Naive thymus-derived CD4-positive, alpha-beta T cell (primary cell): ENCODE measurements at regions not wholly inside any gene's neighbourhood (a gene's known extent, or its start where the extent isn't known, plus 50 kb on each side); places are given as distances from the start of the nearest gene placed in this dataset.
"Not testable (repeated sequence)": the region's sequence is repeated elsewhere in the genome, so short reads cannot be mapped to it uniquely, and the experiment has no call there.

ENCODE experiments used
- ATAC-seq: fragments of 150-1000 bp; cut with Tn5 transposase; 2 replicates; pipeline ENCODE4 v1.10.0; 2021; ENCODE audit warnings: mild to moderate bottlenecking, moderate library complexity
- CTCF ChIA-PET: fragments of 350-600 bp; sonication (Branson Sonifier 250); formaldehyde crosslinking; loops from one replicate; lab custom pipeline; 2021; ENCODE audit warnings: antibody characterized with exemption; lab: Charles Lee
- POLR2A ChIA-PET: fragments of 350-600 bp; sonication (Branson Sonifier 250); formaldehyde crosslinking; loops from one replicate; lab custom pipeline; 2021; ENCODE audit warnings: antibody characterized with exemption, inconsistent platforms; lab: Charles Lee
- DNase-seq, 9 donors: peaks; one replicate each; pipeline versions ENCODE4 v3.0.0 to v3.0.0-alpha.2; 2020 to 2022; ENCODE audit warnings: mixed read lengths in 1 of 9
- H3K27ac ChIP-seq: one replicate; pipeline ENCODE4 v1.7.0; 2013; ENCODE audit warnings: mild to moderate bottlenecking, low read depth, low read length, moderate library complexity
- H3K27me3 ChIP-seq, 2 donors: one replicate each; pipeline ENCODE4 v1.7.0; 2013; ENCODE audit warnings: low read length in 2 of 2, mild to moderate bottlenecking in 2 of 2, moderate library complexity in 2 of 2; ENCODE audit not compliant: control insufficient read depth in 2 of 2, insufficient read depth in 2 of 2
- H3K36me3 ChIP-seq, 3 experiments: 1 replicate in 2 of 3; 2 replicates in 1 of 3; pipeline ENCODE4 v1.7.0; 2013; ENCODE audit warnings: low read length in 3 of 3, mild to moderate bottlenecking in 3 of 3, moderate library complexity in 1 of 3; ENCODE audit not compliant: insufficient read depth in 3 of 3, control insufficient read depth in 2 of 3
- H3K4me1 ChIP-seq, 2 donors: one replicate each; pipeline ENCODE4 v1.7.0; 2013; ENCODE audit warnings: low read length in 2 of 2, mild to moderate bottlenecking in 2 of 2, moderate library complexity in 1 of 2; ENCODE audit not compliant: control insufficient read depth in 2 of 2, insufficient read depth in 2 of 2
- H3K4me3 ChIP-seq: 2 replicates; pipeline ENCODE4 v1.7.0; 2013; ENCODE audit warnings: mild to moderate bottlenecking, low read length
- H3K9me3 ChIP-seq, 3 experiments: 1 replicate in 2 of 3; 2 replicates in 1 of 3; pipeline ENCODE4 v1.7.0; 2013; ENCODE audit warnings: low read length in 3 of 3; ENCODE audit not compliant: control insufficient read depth in 2 of 3
- H3K27ac Mint-ChIP-seq, 9 donors: one replicate each; pipeline ENCODE4 v1.8.0; 2020 to 2022; ENCODE audit warnings: mixed read lengths in 9 of 9, mild to moderate bottlenecking in 8 of 9, moderate library complexity in 5 of 9, inconsistent platforms in 2 of 9
- H3K27me3 Mint-ChIP-seq, 5 donors: one replicate each; pipeline ENCODE4 v1.8.0; 2021 to 2022; ENCODE audit warnings: mixed read lengths in 5 of 5, mild to moderate bottlenecking in 1 of 5
- H3K36me3 Mint-ChIP-seq, 5 donors: one replicate each; pipeline ENCODE4 v1.8.0; 2020 to 2022; ENCODE audit warnings: mixed read lengths in 5 of 5, mild to moderate bottlenecking in 3 of 5, inconsistent platforms in 1 of 5
- H3K4me1 Mint-ChIP-seq, 7 donors: one replicate each; pipeline ENCODE4 v1.8.0; 2020 to 2022; ENCODE audit warnings: mixed read lengths in 7 of 7, mild to moderate bottlenecking in 3 of 7, inconsistent platforms in 1 of 7
- H3K4me3 Mint-ChIP-seq, 10 donors: one replicate each; pipeline ENCODE4 v1.8.0; 2020 to 2022; ENCODE audit warnings: mild to moderate bottlenecking in 10 of 10, mixed read lengths in 10 of 10, moderate library complexity in 6 of 10, inconsistent platforms in 2 of 10
- H3K9me3 Mint-ChIP-seq, 11 donors: one replicate each; pipeline ENCODE4 v1.8.0; 2020 to 2022; ENCODE audit warnings: mixed read lengths in 11 of 11, mild to moderate bottlenecking in 4 of 11, inconsistent platforms in 1 of 11, moderate library complexity in 1 of 11
- intact Hi-C, 2 donors: fragments of 100-400 bp; cut with micrococcal nuclease; formaldehyde crosslinking; loops; one replicate each; pipeline ENCODE4 v1.15.1; 2023

DNA sequence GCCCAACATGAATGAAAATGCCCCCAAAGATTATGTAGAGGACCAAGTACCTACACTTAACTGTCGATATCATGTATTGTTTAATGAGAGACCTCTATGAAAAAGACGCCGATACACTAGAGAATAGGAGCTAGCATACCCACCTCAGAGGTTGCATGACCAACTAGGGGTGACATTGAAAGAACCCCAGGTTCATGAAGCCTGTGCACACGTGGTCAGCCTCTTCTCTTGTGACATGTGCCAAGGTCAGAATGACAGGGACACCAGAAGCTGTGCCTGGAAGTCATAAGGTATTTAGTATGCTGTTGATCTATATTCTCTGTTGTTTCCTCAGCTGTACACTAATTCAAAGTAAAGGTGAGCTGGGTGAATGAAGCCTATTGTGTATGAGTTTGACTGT lies 1594.1 kb downstream of the EFNA5 start:
- Histone ChIP-seq H3K36me3 (no peaks in the 10 kb centered on the region), H3K27ac (no peak overlapping the region), H3K27me3 (no peaks in the 10 kb centered on the region), H3K4me3 (no peak overlapping the region), H3K9me3 (no peaks in the 10 kb centered on the region), H3K4me1 (no peaks in the 10 kb centered on the region)
- H3K27me3 Mint-ChIP-seq: no peaks in the 10 kb centered on the region
- H3K4me3 Mint-ChIP-seq: no peak overlapping the region
- no peak for DNase-seq
- peaks cover 0 to 3% (median 0%) of the 10 kb centered on the region in 11 donors for H3K9me3 Mint-ChIP-seq
- POLR2A ChIA-PET: no interaction called here
- H3K27ac Mint-ChIP-seq: no peak overlapping the region
- no peak for ATAC-seq
- H3K4me1 Mint-ChIP-seq: no peaks in the 10 kb centered on the region
- CTCF ChIA-PET: no interaction called here
- no peaks in the 10 kb centered on the region for H3K36me3 Mint-ChIP-seq
- intact Hi-C loops: no loop called here

DNA sequence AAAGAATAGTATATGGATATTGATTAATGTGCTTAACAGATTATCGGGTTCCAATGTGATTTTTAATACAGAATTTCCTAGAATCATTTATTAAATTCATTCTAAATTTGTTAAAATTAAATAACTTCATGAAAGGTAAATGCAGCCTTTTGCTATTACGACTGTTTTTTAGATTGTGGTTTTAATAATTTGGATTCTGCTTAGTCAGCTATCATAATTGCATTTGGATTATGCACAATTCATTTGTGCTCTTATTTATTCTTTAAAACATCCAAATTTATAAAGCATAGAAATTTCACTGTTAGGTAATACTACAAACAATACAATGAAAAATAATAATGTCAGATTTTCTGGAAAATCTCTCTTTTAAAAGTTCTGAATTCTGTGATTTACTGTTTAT lies 1598.5 kb downstream of the EFNA5 start:
- no peak for ATAC-seq
- DNase-seq: no peak
- ChIA-PET POLR2A (no interaction called here), CTCF (no interaction called here)
- H3K36me3 Mint-ChIP-seq: no peaks in the 10 kb centered on the region
- Histone ChIP-seq H3K9me3 (peaks cover 0 to 4% (median 0%) of the 10 kb centered on the region in 3 experiments), H3K4me1 (no peaks in the 10 kb centered on the region), H3K36me3 (no peaks in the 10 kb centered on the region), H3K27ac (no peak overlapping the region), H3K27me3 (no peaks in the 10 kb centered on the region), H3K4me3 (no peak overlapping the region)
- H3K4me1 Mint-ChIP-seq: no peaks in the 10 kb centered on the region
- H3K27me3 Mint-ChIP-seq: no peaks in the 10 kb centered on the region
- H3K9me3 Mint-ChIP-seq: peaks cover 0 to 13% (median 3%) of the 10 kb centered on the region in 11 donors
- H3K4me3 Mint-ChIP-seq: no peak overlapping the region
- intact Hi-C loops: no loop called here
- no peak overlapping the region for H3K27ac Mint-ChIP-seq

DNA sequence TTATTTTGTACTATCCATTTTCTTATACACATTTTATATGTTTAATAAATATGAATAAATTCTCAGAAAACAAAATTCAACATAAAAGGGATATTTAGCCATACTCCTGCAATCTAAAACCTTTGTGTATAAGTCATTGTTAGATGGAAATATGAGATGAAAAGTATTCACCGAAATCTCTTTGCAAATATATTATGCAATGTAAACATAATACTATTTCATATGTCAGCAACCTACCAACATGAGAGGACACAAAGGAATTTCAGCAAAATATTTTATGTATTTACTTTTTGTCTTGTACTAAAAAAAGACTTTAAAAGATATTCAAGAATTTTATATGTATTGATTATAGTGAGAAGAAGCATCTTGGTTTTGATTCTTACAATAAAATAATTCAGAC lies 1623.4 kb downstream of the EFNA5 start:
- Mint-ChIP-seq H3K27me3 (no peaks in the 10 kb centered on the region), H3K9me3 (peaks cover 0 to 10% (median 3%) of the 10 kb centered on the region in 11 donors), H3K27ac (no peak overlapping the region), H3K36me3 (no peaks in the 10 kb centered on the region), H3K4me1 (no peaks in the 10 kb centered on the region), H3K4me3 (no peak overlapping the region)
- no peak for ATAC-seq
- Histone ChIP-seq H3K9me3 (no peaks in the 10 kb centered on the region), H3K4me1 (no peaks in the 10 kb centered on the region), H3K36me3 (no peaks in the 10 kb centered on the region), H3K27ac (no peak overlapping the region), H3K4me3 (no peak overlapping the region), H3K27me3 (no peaks in the 10 kb centered on the region)
- no peak for DNase-seq
- intact Hi-C loops: no loop called here
- POLR2A ChIA-PET: no interaction called here
- CTCF ChIA-PET: no interaction called here

DNA sequence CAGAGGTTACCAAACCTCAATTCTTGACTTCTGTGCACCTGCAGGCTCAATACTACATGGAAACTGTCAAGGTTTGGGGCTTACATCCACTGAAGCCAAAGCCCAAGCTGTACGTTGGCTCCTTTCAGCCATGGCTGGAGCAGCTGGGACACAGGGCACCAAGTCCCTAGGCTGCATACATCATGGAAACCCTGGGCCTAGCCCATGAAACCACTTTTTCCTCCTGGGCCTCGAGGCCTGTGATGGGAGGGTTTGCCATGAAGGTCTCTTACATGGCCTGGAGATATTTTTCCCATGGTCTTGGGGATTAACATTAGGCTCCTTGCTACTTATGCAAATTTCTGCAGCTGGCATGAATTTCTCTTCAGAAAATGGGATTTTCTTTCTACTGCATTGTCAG lies 1638.7 kb downstream of the EFNA5 start:
- H3K4me3 ChIP-seq, H3K27me3 Mint-ChIP-seq: not testable (repeated sequence)

DNA sequence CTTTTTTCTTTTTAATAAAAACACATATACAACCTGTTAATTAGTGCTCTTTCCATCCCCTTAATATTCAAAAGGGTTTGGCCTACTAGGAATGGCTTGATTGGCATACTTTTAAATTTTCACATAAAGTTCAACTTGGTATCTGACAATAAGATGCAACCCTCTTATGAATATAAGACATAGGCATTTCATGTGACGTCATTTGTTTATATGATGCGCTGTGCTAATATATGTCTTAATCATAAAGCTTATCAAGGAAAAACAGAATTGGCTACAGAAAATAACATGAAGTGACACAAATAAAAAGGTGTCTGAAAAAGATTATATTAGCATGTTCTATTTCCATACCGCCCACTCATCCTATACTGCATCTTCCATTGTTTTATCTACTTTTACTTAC lies 1642.4 kb downstream of the EFNA5 start:
- Histone ChIP-seq H3K4me3 (no peak overlapping the region), H3K36me3 (no peaks in the 10 kb centered on the region), H3K9me3 (no peaks in the 10 kb centered on the region), H3K27ac (no peak overlapping the region), H3K4me1 (no peaks in the 10 kb centered on the region), H3K27me3 (no peaks in the 10 kb centered on the region)
- H3K4me3 Mint-ChIP-seq: no peak overlapping the region
- no peaks in the 10 kb centered on the region for H3K4me1 Mint-ChIP-seq
- H3K36me3 Mint-ChIP-seq: peaks cover 0 to 4% (median 0%) of the 10 kb centered on the region in 5 donors
- DNase-seq (no peak), ATAC-seq (no peak)
- H3K9me3 Mint-ChIP-seq: peaks cover 0 to 21% (median 7%) of the 10 kb centered on the region in 11 donors
- ChIA-PET CTCF (no interaction called here), POLR2A (no interaction called here)
- H3K27ac Mint-ChIP-seq: no peak overlapping the region
- intact Hi-C loops: no loop called here
- no peaks in the 10 kb centered on the region for H3K27me3 Mint-ChIP-seq

More for the DNA sequence above, 1638.7 kb downstream of the EFNA5 start:
- H3K9me3 ChIP-seq, H3K4me1 ChIP-seq, H3K36me3 ChIP-seq, H3K27ac ChIP-seq, DNase-seq, H3K4me1 Mint-ChIP-seq, intact Hi-C loops, H3K27ac Mint-ChIP-seq, CTCF ChIA-PET, H3K4me3 Mint-ChIP-seq, POLR2A ChIA-PET, H3K36me3 Mint-ChIP-seq, ATAC-seq, H3K27me3 ChIP-seq: not testable (repeated sequence)
- H3K9me3 Mint-ChIP-seq: peaks cover 0 to 15% (median 5%) of the 10 kb centered on the region in 11 donors

DNA sequence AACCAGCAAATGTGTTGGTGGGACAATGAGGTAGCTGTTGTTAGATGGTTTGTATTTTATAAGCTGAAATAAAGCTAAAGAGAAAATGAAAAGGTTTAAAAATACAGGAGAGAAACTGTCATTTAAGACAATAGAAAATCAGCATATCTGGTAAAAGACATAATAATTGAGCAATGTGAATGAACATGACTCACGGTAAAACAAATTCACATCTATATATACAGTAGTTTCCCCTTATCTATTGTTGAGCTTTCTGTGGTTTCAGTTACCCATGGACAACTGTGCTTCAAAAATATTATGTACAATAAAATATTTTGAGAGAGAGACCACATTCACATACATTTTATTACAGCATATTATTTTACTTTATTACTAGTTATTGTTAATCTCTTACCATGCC lies 1649.8 kb downstream of the EFNA5 start:
- Histone ChIP-seq H3K27ac (no peak overlapping the region), H3K36me3 (no peaks in the 10 kb centered on the region), H3K27me3 (no peaks in the 10 kb centered on the region), H3K9me3 (no peaks in the 10 kb centered on the region), H3K4me3 (no peak overlapping the region), H3K4me1 (no peaks in the 10 kb centered on the region)
- no peak overlapping the region for H3K27ac Mint-ChIP-seq
- no peaks in the 10 kb centered on the region for H3K27me3 Mint-ChIP-seq
- DNase-seq: no peak
- POLR2A ChIA-PET: no interaction called here
- ATAC-seq: no peak
- CTCF ChIA-PET: no interaction called here
- intact Hi-C loops: no loop called here
- no peaks in the 10 kb centered on the region for H3K36me3 Mint-ChIP-seq
- H3K4me3 Mint-ChIP-seq: no peak overlapping the region
- no peaks in the 10 kb centered on the region for H3K4me1 Mint-ChIP-seq
- H3K9me3 Mint-ChIP-seq: peaks cover 0 to 46% (median 3%) of the 10 kb centered on the region in 11 donors

DNA sequence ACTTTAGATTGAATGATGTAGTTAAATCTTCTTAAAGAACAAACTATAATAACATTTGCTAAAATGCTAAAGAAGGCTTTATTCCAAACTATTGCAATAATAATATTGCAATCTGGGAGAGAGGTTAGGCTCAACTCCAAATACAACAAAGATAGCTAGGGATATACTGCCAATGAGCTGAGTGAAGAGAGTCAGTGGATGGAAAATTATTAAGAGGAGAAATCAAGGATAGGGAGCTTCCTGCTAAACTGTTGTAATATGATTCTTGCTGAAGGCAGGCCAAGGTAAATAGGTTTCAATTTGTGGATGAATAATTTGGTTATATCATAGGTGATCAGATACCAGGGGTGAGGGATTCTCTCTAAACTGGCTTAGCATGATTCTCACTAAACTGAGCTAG lies 1651.5 kb downstream of the EFNA5 start:
- no peaks in the 10 kb centered on the region for H3K36me3 Mint-ChIP-seq
- H3K9me3 Mint-ChIP-seq: peaks cover 0 to 31% (median 2%) of the 10 kb centered on the region in 11 donors
- DNase-seq: no peak
- H3K4me3 ChIP-seq: no peak overlapping the region
- H3K4me3 Mint-ChIP-seq: no peak overlapping the region
- no peaks in the 10 kb centered on the region for H3K27me3 Mint-ChIP-seq
- intact Hi-C loops: no loop called here
- H3K4me1 Mint-ChIP-seq: no peaks in the 10 kb centered on the region
- H3K4me1 ChIP-seq: no peaks in the 10 kb centered on the region
- ChIA-PET CTCF (no interaction called here), POLR2A (no interaction called here)
- H3K9me3 ChIP-seq: no peaks in the 10 kb centered on the region
- ATAC-seq: no peak
- H3K27ac ChIP-seq: no peak overlapping the region
- H3K27ac Mint-ChIP-seq: no peak overlapping the region
- no peaks in the 10 kb centered on the region for H3K27me3 ChIP-seq
- H3K36me3 ChIP-seq: no peaks in the 10 kb centered on the region
